ENCODE measurements at regions not wholly inside any gene's neighbourhood (a gene's known extent, or its start where the extent isn't known, plus 50 kb on each side); places are given as distances from the start of the nearest gene placed in this dataset.
"Not testable (repeated sequence)": the region's sequence is repeated elsewhere in the genome, so short reads cannot be mapped to it uniquely, and the experiment has no call there.

- DNase-seq (ENCODE audit: low spot score), result no peak
Observed at GRCh38 chr6:74953708-74954107, 252.1 kb downstream of the COL12A1 start.

- no peak for DNase-seq (ENCODE audit: low spot score)
Observed at GRCh38 chr6:74946961-74947360, 258.9 kb downstream of the COL12A1 start.

- DNase-seq (ENCODE audit: low spot score), result no peak
Observed at GRCh38 chr6:74942130-74942529, 263.7 kb downstream of the COL12A1 start.

- no peak for DNase-seq (ENCODE audit: low spot score)
Observed at GRCh38 chr6:74941424-74941823, 264.4 kb downstream of the COL12A1 start.

GRCh38 chr6:74939721-74940620 lies 265.9 kb downstream of the COL12A1 start:
- no peak for DNase-seq (ENCODE audit: low spot score)

- DNase-seq (ENCODE audit: low spot score), result no peak
Observed at GRCh38 chr6:74939151-74939708, 266.6 kb downstream of the COL12A1 start.

GRCh38 chr6:74937936-74938335 lies 267.9 kb downstream of the COL12A1 start:
- no peak for DNase-seq (ENCODE audit: low spot score)

- no peak for DNase-seq (ENCODE audit: low spot score)
Observed at GRCh38 chr6:74936886-74937285, 269.0 kb downstream of the COL12A1 start.

- no peak for DNase-seq (ENCODE audit: low spot score)
Observed at GRCh38 chr6:74932232-74932888, 273.5 kb downstream of the COL12A1 start.

- DNase-seq (ENCODE audit: low spot score), result no peak
Observed at GRCh38 chr6:74931558-74931957, 274.3 kb downstream of the COL12A1 start.

- no peak for DNase-seq (ENCODE audit: low spot score)
Observed at GRCh38 chr6:74928203-74928602, 277.6 kb downstream of the COL12A1 start.

GRCh38 chr6:74927299-74927698 lies 278.6 kb downstream of the COL12A1 start:
- DNase-seq (ENCODE audit: low spot score), result no peak

GRCh38 chr6:74925683-74926082 lies 280.2 kb downstream of the COL12A1 start:
- no peak for DNase-seq (ENCODE audit: low spot score)

- no peak for DNase-seq (ENCODE audit: low spot score)
Observed at GRCh38 chr6:74914888-74915287, 291.0 kb downstream of the COL12A1 start.

GRCh38 chr6:74912234-74912633 lies 293.6 kb downstream of the COL12A1 start:
- no peak for DNase-seq (ENCODE audit: low spot score)

- DNase-seq (ENCODE audit: low spot score), result no peak
Observed at GRCh38 chr6:74902846-74903245, 303.0 kb downstream of the COL12A1 start.

- DNase-seq (ENCODE audit: low spot score), result no peak
Observed at GRCh38 chr6:74902089-74902488, 303.8 kb downstream of the COL12A1 start.

GRCh38 chr6:74901576-74901975 lies 304.3 kb downstream of the COL12A1 start:
- no peak for DNase-seq (ENCODE audit: low spot score)

GRCh38 chr6:74899416-74899815 lies 306.4 kb downstream of the COL12A1 start:
- no peak for DNase-seq (ENCODE audit: low spot score)

GRCh38 chr6:74892091-74892490 lies 313.8 kb downstream of the COL12A1 start:
- no peak for DNase-seq (ENCODE audit: low spot score)

- DNase-seq (ENCODE audit: low spot score), result no peak
Observed at GRCh38 chr6:74891349-74891831, 314.5 kb downstream of the COL12A1 start.

GRCh38 chr6:74889635-74890034 lies 316.2 kb downstream of the COL12A1 start:
- DNase-seq (ENCODE audit: low spot score), result no peak

GRCh38 chr6:74888741-74889140 lies 317.1 kb downstream of the COL12A1 start:
- not testable (repeated sequence) for DNase-seq (ENCODE audit: low spot score)
